Fibroblast of peridontal ligament (primary cell): ENCODE measurements at regions not wholly inside any gene's neighbourhood (a gene's known extent, or its start where the extent isn't known, plus 50 kb on each side); places are given as distances from the start of the nearest gene placed in this dataset.

Source experiments
- DNase-seq: peaks from one replicate; pipeline ENCODE4 v3.0.0-alpha.2; 2010; ENCODE audit errors: extremely low read depth

GRCh38 chr1:98331718-98332311 lies 329.7 kb upstream of the SNX7 start:
- peak; percentile 42 for DNase-seq

- DNase-seq = peak; percentile 64
Measured at GRCh38 chr1:98331243-98331642, 330.3 kb upstream of the SNX7 start.

- DNase-seq = no peak
Measured at GRCh38 chr1:98330224-98330623, 331.3 kb upstream of the SNX7 start.

GRCh38 chr1:98328855-98329254 lies 332.7 kb upstream of the SNX7 start:
- DNase-seq = no peak

GRCh38 chr1:98327220-98327861 lies 334.2 kb upstream of the SNX7 start:
- DNase-seq = peak; percentile 90

- DNase-seq = peak; percentile 89
Measured at GRCh38 chr1:98325646-98326440, 335.7 kb upstream of the SNX7 start.

- DNase-seq = peak; percentile 95
Measured at GRCh38 chr1:98323906-98324358, 337.6 kb upstream of the SNX7 start.

GRCh38 chr1:98323388-98323787 lies 338.1 kb upstream of the SNX7 start:
- DNase-seq = peak; percentile 94

GRCh38 chr1:98322966-98323365 lies 338.6 kb upstream of the SNX7 start:
- DNase-seq = peak; percentile 58

GRCh38 chr1:98322086-98322485 lies 339.4 kb upstream of the SNX7 start:
- DNase-seq = no peak

- DNase-seq = no peak
Measured at GRCh38 chr1:98321191-98321590, 340.3 kb upstream of the SNX7 start.

GRCh38 chr1:98316286-98316905 lies 345.1 kb upstream of the SNX7 start:
- peak; percentile 40 for DNase-seq

GRCh38 chr1:98315309-98315708 lies 346.2 kb upstream of the SNX7 start:
- peak; percentile 84 for DNase-seq

GRCh38 chr1:98314601-98315000 lies 346.9 kb upstream of the SNX7 start:
- no peak for DNase-seq

- no peak for DNase-seq
Measured at GRCh38 chr1:98306517-98307089, 354.9 kb upstream of the SNX7 start.

- no peak for DNase-seq
Measured at GRCh38 chr1:98305362-98305761, 356.2 kb upstream of the SNX7 start.

- DNase-seq = no peak
Measured at GRCh38 chr1:98304888-98305287, 356.6 kb upstream of the SNX7 start.

GRCh38 chr1:98299861-98300260 lies 361.7 kb upstream of the SNX7 start:
- no peak for DNase-seq

- DNase-seq = no peak
Measured at GRCh38 chr1:98299313-98299712, 362.2 kb upstream of the SNX7 start.

- DNase-seq = no peak
Measured at GRCh38 chr1:98298319-98298718, 363.2 kb upstream of the SNX7 start.

GRCh38 chr1:98296681-98297080 lies 364.8 kb upstream of the SNX7 start:
- no peak for DNase-seq

- no peak for DNase-seq
Measured at GRCh38 chr1:98294127-98294526, 367.4 kb upstream of the SNX7 start.
